CD4-positive, alpha-beta T cell (primary cell): ENCODE measurements at regions not wholly inside any gene's neighbourhood (a gene's known extent, or its start where the extent isn't known, plus 50 kb on each side); places are given as distances from the start of the nearest gene placed in this dataset. TPM values are rescaled to one million over a fixed set of nuclear protein-coding genes. Genes with fewer than 3 reads are reported as not detected.

Experiments used
- ATAC-seq: fragments of 200-7000 bp; cut with Tn5 transposase; one replicate; pipeline ENCODE4 v1.10.0; 2022; ENCODE audit warnings: mild to moderate bottlenecking; ENCODE audit not compliant: poor library complexity
- CTCF ChIA-PET: fragments of 350-600 bp; sonication (Branson Sonifier 250); formaldehyde crosslinking; loops from one replicate; lab custom pipeline; 2021; ENCODE audit warnings: antibody characterized with exemption, inconsistent platforms; lab: Charles Lee
- POLR2A ChIA-PET: fragments of 350-600 bp; sonication (Branson Sonifier 250); formaldehyde crosslinking; loops from one replicate; lab custom pipeline; 2021; ENCODE audit warnings: antibody characterized with exemption, inconsistent platforms; lab: Charles Lee
- DNase-seq, 14 experiments: peaks; one replicate each; pipeline ENCODE4 v3.0.0-alpha.2; 2013 to 2020; ENCODE audit warnings: mixed read lengths in 2 of 14
- H3K27ac ChIP-seq, 2 donors: one replicate each; pipeline versions ENCODE4 v1.5.1 to v1.7.0; 2013; ENCODE audit warnings: low read length in 2 of 2, low read depth in 1 of 2, mild to moderate bottlenecking in 1 of 2
- H3K27me3 ChIP-seq, 2 experiments: 1 replicate in 1 of 2; 2 replicates in 1 of 2; pipeline versions ENCODE4 v1.6.1 to v1.7.0; 2013; ENCODE audit warnings: low read length in 2 of 2, control low read depth in 1 of 2, mild to moderate bottlenecking in 1 of 2, moderate library complexity in 1 of 2; ENCODE audit not compliant: insufficient read depth in 2 of 2, control insufficient read depth in 1 of 2
- H3K36me3 ChIP-seq: one replicate; pipeline ENCODE4 v1.6.1; 2013; ENCODE audit warnings: low read length, control low read depth; ENCODE audit not compliant: insufficient read depth
- H3K4me1 ChIP-seq: one replicate; pipeline ENCODE4 v1.6.1; 2013; ENCODE audit warnings: low read length, control low read depth; ENCODE audit not compliant: insufficient read depth
- H3K4me3 ChIP-seq: one replicate; pipeline ENCODE4 v1.5.1; 2013; ENCODE audit warnings: mild to moderate bottlenecking, low read length, moderate library complexity
- H3K9me3 ChIP-seq, 2 experiments: 1 replicate in 1 of 2; 2 replicates in 1 of 2; pipeline versions ENCODE4 v1.6.1 to v1.7.0; 2013; ENCODE audit warnings: low read length in 2 of 2, mild to moderate bottlenecking in 2 of 2, control low read depth in 1 of 2, moderate library complexity in 1 of 2; ENCODE audit not compliant: control insufficient read depth in 1 of 2, insufficient read depth in 1 of 2
- H3K27ac Mint-ChIP-seq: one replicate; pipeline ENCODE4 v1.8.0; 2020; ENCODE audit warnings: mixed read lengths
- H3K27me3 Mint-ChIP-seq: one replicate; pipeline ENCODE4 v1.8.0; 2021; ENCODE audit warnings: mixed read lengths
- H3K36me3 Mint-ChIP-seq: one replicate; pipeline ENCODE4 v1.8.0; 2021; ENCODE audit warnings: low read depth, mixed read lengths
- H3K4me1 Mint-ChIP-seq: one replicate; pipeline ENCODE4 v1.8.0; 2021; ENCODE audit warnings: low read depth, mixed read lengths
- H3K4me3 Mint-ChIP-seq: one replicate; pipeline ENCODE4 v1.8.0; 2020; ENCODE audit warnings: mild to moderate bottlenecking, mixed read lengths
- H3K9me3 Mint-ChIP-seq: one replicate; pipeline ENCODE4 v1.8.0; 2020; ENCODE audit warnings: mixed read lengths
- intact Hi-C, 2 experiments: fragments of 100-400 bp; cut with DNase I in 1 of 2; cut with micrococcal nuclease in 1 of 2; formaldehyde crosslinking; loops; one replicate each; pipeline versions ENCODE4 v1.15.1 to v1.9.0; 2023 to 2025; cut with DNase I, micrococcal nuclease
- microRNA-seq: library from miRNA; unstranded; fragments of <30 nt; microRNA quantifications from one replicate; pipeline ENCODE4 v1.2.0, GENCODE V29; 2021; ENCODE audit warnings: borderline microRNAs expressed, borderline replicate concordance
- TF ChIP-seq, protein P1 (sequence below): fragments of 200-600 bp; IDR thresholded peaks from one replicate; pipeline ENCODE4 v1.8.0; 2022; ENCODE audit warnings: antibody characterized with exemption, mild to moderate bottlenecking

DNA sequence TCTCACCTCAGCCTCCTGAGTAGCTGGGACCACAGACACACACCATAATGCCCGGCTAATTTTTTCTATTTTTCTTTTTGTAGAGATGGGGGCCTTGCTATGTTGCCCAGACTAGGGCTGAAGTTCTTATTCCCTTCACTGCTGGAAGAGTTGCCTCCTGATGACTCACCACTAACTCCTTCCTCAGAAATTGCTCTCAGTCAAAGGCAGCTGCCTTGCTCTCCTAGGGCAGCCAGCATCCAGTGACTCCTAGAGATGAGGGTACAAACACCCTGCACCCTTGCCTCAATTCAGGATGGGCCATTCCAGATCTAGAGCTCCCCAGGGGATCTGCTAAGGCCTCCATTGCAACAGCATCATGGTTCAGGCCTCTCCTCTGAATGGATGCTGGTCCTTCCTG, 54.0 kb upstream of the RASSF8 start:
- no peak for DNase-seq
- intact Hi-C loops: no loop called here
- POLR2A ChIA-PET: no interaction called here
- no peaks in the 10 kb centered on the region for H3K4me1 Mint-ChIP-seq
- ATAC-seq: no peak
- no peak overlapping the region for H3K27ac Mint-ChIP-seq
- TF ChIP-seq, protein P1, sequence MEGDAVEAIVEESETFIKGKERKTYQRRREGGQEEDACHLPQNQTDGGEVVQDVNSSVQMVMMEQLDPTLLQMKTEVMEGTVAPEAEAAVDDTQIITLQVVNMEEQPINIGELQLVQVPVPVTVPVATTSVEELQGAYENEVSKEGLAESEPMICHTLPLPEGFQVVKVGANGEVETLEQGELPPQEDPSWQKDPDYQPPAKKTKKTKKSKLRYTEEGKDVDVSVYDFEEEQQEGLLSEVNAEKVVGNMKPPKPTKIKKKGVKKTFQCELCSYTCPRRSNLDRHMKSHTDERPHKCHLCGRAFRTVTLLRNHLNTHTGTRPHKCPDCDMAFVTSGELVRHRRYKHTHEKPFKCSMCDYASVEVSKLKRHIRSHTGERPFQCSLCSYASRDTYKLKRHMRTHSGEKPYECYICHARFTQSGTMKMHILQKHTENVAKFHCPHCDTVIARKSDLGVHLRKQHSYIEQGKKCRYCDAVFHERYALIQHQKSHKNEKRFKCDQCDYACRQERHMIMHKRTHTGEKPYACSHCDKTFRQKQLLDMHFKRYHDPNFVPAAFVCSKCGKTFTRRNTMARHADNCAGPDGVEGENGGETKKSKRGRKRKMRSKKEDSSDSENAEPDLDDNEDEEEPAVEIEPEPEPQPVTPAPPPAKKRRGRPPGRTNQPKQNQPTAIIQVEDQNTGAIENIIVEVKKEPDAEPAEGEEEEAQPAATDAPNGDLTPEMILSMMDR: no peak
- no peaks in the 10 kb centered on the region for H3K27me3 Mint-ChIP-seq
- Histone ChIP-seq H3K36me3 (no peaks in the 10 kb centered on the region), H3K9me3 (no peaks in the 10 kb centered on the region), H3K4me3 (no peak overlapping the region), H3K4me1 (no peaks in the 10 kb centered on the region), H3K27ac (no peak overlapping the region), H3K27me3 (no peaks in the 10 kb centered on the region)
- CTCF ChIA-PET: interaction anchor here (1.2 kb wide), 1 partner anchor 17 kb away, joined by 3 read pairs; no protein-coding TSS in a partner anchor
- no peak overlapping the region for H3K4me3 Mint-ChIP-seq
- no peaks in the 10 kb centered on the region for H3K36me3 Mint-ChIP-seq
- no peaks in the 10 kb centered on the region for H3K9me3 Mint-ChIP-seq

DNA sequence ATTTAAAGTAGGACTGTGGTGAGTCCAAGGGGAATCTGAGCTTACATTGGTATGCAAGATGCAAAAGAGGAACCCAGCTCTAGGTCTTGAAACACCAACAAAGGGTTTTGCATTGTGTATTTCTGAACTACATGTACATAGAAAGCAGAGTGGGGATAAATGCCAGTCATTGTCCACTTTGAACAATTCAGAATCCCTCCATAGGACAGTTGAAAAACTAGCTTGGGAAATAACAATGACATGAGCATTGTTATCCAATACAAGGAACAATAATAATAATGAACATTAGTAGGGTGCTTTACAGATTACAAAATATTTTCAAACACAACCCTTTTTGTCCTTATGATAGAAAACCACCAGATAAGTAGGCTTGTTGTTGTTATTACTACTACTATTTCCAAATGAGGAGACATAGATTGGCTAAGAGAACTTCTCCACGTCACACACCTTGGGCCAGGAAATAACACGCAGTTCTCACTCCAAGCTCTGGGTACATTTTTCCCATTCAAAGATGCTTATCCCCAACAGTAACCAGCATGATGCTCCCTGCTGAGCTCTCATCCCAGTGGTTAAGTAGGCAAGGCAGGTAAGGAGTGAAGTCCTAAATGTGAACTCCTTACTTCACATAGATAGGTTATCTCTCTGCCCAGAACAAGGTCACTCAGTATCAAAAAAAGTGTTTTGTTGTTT, 51.7 kb upstream of the RASSF8 start:
- Histone ChIP-seq H3K4me1 (no peaks in the 10 kb centered on the region), H3K27me3 (no peaks in the 10 kb centered on the region), H3K27ac (no peak overlapping the region), H3K9me3 (no peaks in the 10 kb centered on the region), H3K4me3 (no peak overlapping the region), H3K36me3 (no peaks in the 10 kb centered on the region)
- H3K27ac Mint-ChIP-seq: no peak overlapping the region
- H3K27me3 Mint-ChIP-seq: no peaks in the 10 kb centered on the region
- no peaks in the 10 kb centered on the region for H3K4me1 Mint-ChIP-seq
- ChIA-PET POLR2A (no interaction called here), CTCF (no interaction called here)
- TF ChIP-seq, protein P1: no peak
- no peak overlapping the region for H3K4me3 Mint-ChIP-seq
- no peak for ATAC-seq
- H3K36me3 Mint-ChIP-seq: no peaks in the 10 kb centered on the region
- DNase-seq: no peak
- H3K9me3 Mint-ChIP-seq: no peaks in the 10 kb centered on the region
- intact Hi-C loops: no loop called here

Small RNAs in the stretch of these regions (microRNA-seq; reads per million reads assigned to microRNA genes)
- not detected for gene MIR4302
